ENCODE measurements at regions not wholly inside any gene's neighbourhood (a gene's known extent, or its start where the extent isn't known, plus 50 kb on each side); places are given as distances from the start of the nearest gene placed in this dataset.

- no peak for TF ChIP-seq POLR2A (IDR thresholded peaks at IDR 0.05; ENCODE audit: extremely low read depth, insufficient read length)
- no peak for TF ChIP-seq CTCF (IDR thresholded peaks at IDR 0.05; ENCODE audit: low read depth, low read length)
- TF ChIP-seq MYC (IDR thresholded peaks at IDR 0.05; ENCODE audit: low read depth, low read length): no peak
- TF ChIP-seq MAX (IDR thresholded peaks at IDR 0.05; ENCODE audit: low read depth, low read length): no peak
Observed at GRCh38 chr12:24630446-24630845, 318.5 kb downstream of the BCAT1 start.

Measured in NB4 (cell line).